ENCODE measurements at regions not wholly inside any gene's neighbourhood (a gene's known extent, or its start where the extent isn't known, plus 50 kb on each side); places are given as distances from the start of the nearest gene placed in this dataset.

DNA sequence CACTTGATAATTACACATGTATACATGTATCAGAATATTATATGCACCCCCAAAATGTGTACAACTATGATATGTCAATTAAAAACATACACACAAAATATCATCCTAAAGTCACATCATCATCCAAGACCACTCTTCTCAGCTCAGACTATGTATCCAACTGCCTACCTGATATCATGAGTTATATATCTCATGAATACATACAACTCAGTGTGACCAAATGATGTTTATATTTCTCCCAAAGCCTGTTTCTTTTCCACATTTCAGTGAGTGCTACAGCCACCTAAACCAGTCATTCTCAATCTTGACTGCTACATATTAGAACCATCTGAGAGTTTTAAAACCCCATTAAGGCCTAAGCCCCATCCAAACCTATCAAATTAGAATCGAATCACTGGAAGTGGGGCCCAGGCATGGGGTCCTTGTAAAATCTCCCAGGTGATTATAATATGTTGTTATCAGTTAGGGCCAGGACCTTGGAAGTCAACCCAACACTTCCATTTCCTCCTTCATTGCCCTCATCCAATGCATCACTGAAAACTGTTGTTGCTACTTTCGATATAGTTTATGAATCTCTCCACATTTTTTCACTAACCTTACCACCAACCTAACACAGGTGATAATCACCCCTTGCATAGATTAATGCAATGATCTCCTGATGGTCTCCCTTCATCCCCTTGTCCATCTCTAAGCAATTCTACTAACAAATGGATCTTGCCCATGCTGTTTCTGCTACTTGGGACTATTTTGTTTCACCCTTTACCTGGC is 53.8 kb upstream of the ITGB8 start:
- TF ChIP-seq, protein P1, sequence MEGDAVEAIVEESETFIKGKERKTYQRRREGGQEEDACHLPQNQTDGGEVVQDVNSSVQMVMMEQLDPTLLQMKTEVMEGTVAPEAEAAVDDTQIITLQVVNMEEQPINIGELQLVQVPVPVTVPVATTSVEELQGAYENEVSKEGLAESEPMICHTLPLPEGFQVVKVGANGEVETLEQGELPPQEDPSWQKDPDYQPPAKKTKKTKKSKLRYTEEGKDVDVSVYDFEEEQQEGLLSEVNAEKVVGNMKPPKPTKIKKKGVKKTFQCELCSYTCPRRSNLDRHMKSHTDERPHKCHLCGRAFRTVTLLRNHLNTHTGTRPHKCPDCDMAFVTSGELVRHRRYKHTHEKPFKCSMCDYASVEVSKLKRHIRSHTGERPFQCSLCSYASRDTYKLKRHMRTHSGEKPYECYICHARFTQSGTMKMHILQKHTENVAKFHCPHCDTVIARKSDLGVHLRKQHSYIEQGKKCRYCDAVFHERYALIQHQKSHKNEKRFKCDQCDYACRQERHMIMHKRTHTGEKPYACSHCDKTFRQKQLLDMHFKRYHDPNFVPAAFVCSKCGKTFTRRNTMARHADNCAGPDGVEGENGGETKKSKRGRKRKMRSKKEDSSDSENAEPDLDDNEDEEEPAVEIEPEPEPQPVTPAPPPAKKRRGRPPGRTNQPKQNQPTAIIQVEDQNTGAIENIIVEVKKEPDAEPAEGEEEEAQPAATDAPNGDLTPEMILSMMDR (IDR thresholded peaks at IDR 0.05 in 8 of 11, conservative IDR thresholded peaks at IDR 0.05 in 3 of 11): no peak
- TF ChIP-seq POLR2A (IDR thresholded peaks at IDR 0.05): no peak
